NB4 (cell line): ENCODE measurements at regions not wholly inside any gene's neighbourhood (a gene's known extent, or its start where the extent isn't known, plus 50 kb on each side); places are given as distances from the start of the nearest gene placed in this dataset.
"Not testable (repeated sequence)": the region's sequence is repeated elsewhere in the genome, so short reads cannot be mapped to it uniquely, and the experiment has no call there.

Experiments
- DNase-seq: peaks from one replicate; pipeline ENCODE4 v3.0.0; 2010; ENCODE audit warnings: low read depth
- H3K4me3 ChIP-seq: one replicate; pipeline ENCODE4 v1.5.1; 2011; ENCODE audit warnings: mild to moderate bottlenecking, low read depth, low read length, moderate library complexity
- CTCF ChIP-seq: IDR thresholded peaks from one replicate; pipeline ENCODE4 v1.5.1; 2012; ENCODE audit warnings: low read depth, low read length
- MAX ChIP-seq: IDR thresholded peaks from 2 replicates; pipeline ENCODE4 v1.6.1; 2011; ENCODE audit warnings: low read depth, low read length
- MYC ChIP-seq: IDR thresholded peaks from 2 replicates; pipeline ENCODE4 v1.6.1; 2011; ENCODE audit warnings: low read depth, low read length
- POLR2A ChIP-seq: IDR thresholded peaks from 2 replicates; pipeline ENCODE4 v1.6.1; 2011; ENCODE audit warnings: mild to moderate bottlenecking; ENCODE audit not compliant: insufficient read length; ENCODE audit errors: extremely low read depth

DNA sequence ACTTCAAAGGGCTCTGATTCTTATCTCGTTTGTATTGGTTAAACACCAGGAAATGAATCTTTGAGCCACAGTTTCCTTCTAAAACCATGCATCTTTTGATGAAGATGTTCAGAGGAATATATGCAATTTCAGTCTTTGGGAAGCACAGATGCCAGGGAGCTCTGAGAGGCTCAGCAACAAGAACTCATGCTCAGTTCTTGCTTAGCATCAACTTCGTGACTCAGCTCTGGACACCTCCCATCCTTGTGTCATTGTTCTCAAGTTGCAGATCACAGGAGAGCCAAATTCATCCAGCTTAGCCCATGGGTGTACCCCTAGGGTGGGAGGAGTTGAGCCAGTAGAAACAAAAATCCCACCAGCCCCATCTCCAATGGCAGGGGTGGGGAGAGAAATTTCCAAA is 219.6 kb upstream of the MAOA start:
- no peak for DNase-seq
- no peak for TF ChIP-seq MAX
- no peak for TF ChIP-seq POLR2A
- TF ChIP-seq MYC: no peak
- no peak for TF ChIP-seq CTCF
- no peak overlapping the region for H3K4me3 ChIP-seq

GRCh38 chrX:43446752-43447151 is 209.3 kb upstream of the MAOA start:
- TF ChIP-seq MAX: no peak
- TF ChIP-seq POLR2A: no peak
- TF ChIP-seq MYC: no peak
- no peak for TF ChIP-seq CTCF
- no peak overlapping the region for H3K4me3 ChIP-seq
- DNase-seq: no peak

DNA sequence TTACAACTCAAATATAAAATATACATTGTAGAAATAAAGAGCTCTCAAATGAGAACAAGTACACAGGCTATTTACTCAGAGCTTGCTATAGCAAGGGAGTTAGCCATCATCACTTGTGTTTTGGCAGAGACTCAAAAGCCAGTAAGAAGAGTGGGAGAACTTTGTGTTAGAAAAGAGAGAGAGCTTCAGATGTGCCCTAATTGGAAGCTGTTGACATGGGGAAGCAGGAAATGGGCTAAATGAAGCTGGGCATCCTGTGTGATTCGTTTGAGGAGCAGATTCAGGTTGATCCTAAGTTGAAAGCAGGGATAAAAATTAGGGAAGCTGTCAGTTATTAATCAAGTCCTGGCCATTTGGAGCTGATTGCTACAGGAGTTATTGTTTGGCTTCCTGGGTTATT is 207.4 kb upstream of the MAOA start:
- TF ChIP-seq MYC: no peak
- no peak for TF ChIP-seq CTCF
- TF ChIP-seq MAX: no peak
- no peak for TF ChIP-seq POLR2A
- H3K4me3 ChIP-seq: no peak overlapping the region
- DNase-seq: no peak

GRCh38 chrX:43450355-43450754 is 205.7 kb upstream of the MAOA start:
- TF ChIP-seq CTCF (no peak), MAX (no peak), MYC (no peak), POLR2A (no peak)
- H3K4me3 ChIP-seq: no peak overlapping the region
- DNase-seq: no peak

DNA sequence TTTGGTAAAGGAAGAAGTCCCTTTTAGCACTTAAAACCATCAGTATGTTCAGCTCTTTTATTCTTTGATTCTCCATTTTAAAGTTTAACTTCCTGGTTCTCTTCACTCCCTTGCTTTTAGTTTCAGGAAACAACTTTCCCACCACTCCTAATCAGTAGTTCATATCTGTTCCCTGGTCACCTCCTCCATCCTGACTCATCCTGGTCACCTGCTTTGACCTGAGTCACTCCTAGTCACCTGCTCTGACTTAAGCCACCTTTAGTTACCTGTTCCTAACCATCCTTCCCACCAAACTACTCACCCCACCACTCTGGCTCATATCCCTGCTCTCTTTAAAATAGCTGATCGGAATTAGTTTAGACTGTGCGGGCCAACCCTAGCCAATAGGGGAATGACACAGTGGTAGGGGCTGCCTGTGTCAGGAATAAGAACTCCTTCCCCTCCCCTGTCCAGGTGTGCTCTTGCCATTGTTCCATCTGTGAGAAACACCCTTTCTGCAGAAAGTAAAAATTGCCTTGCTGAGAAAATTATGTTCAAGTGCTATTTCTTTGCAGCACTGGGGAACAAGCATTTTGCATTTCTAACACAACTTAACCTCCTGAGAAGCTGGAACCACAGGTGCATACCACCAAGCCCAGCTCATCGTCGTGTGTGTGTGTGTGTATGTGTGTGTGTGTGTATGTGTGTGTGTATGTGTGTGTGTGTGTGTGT is 204.0 kb upstream of the MAOA start:
- H3K4me3 ChIP-seq, DNase-seq: not testable (repeated sequence)

- no peak for TF ChIP-seq CTCF
- no peak for TF ChIP-seq MAX
- no peak for TF ChIP-seq POLR2A
- no peak for TF ChIP-seq MYC
- no peak overlapping the region for H3K4me3 ChIP-seq
- DNase-seq: no peak
Measured at GRCh38 chrX:43456063-43456462, 200.0 kb upstream of the MAOA start.
